BLaER1 (cell line): ENCODE measurements at regions not wholly inside any gene's neighbourhood (a gene's known extent, or its start where the extent isn't known, plus 50 kb on each side); places are given as distances from the start of the nearest gene placed in this dataset.

ENCODE experiments used
- H3K27ac ChIP-seq: shearing (Covaris generic); formaldehyde crosslinking; 2 replicates; pipeline ENCODE4 v1.8.1; 2022
- H3K27me3 ChIP-seq: shearing (Covaris generic); formaldehyde crosslinking; 2 replicates; pipeline ENCODE4 v1.8.1; 2022
- H3K36me3 ChIP-seq: shearing (Covaris generic); formaldehyde crosslinking; 2 replicates; pipeline ENCODE4 v1.8.1; 2022
- H3K4me1 ChIP-seq: shearing (Covaris generic); formaldehyde crosslinking; 2 replicates; pipeline ENCODE4 v1.8.1; 2022
- H3K4me2 ChIP-seq: shearing (Covaris generic); formaldehyde crosslinking; 2 replicates; pipeline ENCODE4 v1.8.1; 2022
- H3K4me3 ChIP-seq: shearing (Covaris generic); formaldehyde crosslinking; 2 replicates; pipeline ENCODE4 v1.8.1; 2022
- H3K9ac ChIP-seq: shearing (Covaris generic); formaldehyde crosslinking; 2 replicates; pipeline ENCODE4 v1.8.1; 2022
- H3K9me3 ChIP-seq: shearing (Covaris generic); formaldehyde crosslinking; 2 replicates; pipeline ENCODE4 v1.8.1; 2022
- H4K20me1 ChIP-seq: shearing (Covaris generic); formaldehyde crosslinking; 2 replicates; pipeline ENCODE4 v1.8.1; 2022
- Cebpa-rat ChIP-seq: shearing (Covaris generic); IDR thresholded peaks from 2 replicates; pipeline ENCODE4 v1.8.1; 2022

DNA sequence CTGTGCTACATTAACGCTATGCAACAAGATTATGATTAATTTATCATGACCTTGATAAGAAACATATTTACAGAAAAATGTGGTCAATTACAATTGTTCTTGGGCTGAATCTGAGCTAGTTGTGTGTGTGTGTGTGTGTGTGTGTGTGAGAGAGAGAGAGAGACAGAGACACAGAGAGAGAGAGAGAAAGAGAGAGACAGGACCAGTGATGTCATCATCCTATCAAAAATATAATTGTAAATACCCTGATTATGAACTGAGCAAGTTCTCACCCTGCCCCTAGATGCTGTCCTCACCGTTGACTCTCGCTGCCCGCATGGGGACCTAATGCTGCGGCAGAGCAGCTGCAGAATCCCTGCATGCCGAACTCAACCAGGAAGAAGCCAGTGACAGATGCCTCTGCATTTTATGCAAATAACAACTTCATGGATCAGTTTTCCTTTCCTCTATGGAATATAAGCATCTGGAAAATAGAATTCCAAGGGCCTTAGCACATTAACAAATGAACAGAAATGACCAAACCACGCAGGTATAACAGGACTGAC, 512.5 kb downstream of the PLCL1 start:
- no peaks in the 10 kb centered on the region for H3K27me3 ChIP-seq
- H4K20me1 ChIP-seq, result no peaks in the 10 kb centered on the region
- no peak for TF ChIP-seq Cebpa-rat
- H3K4me3 ChIP-seq, result no peak overlapping the region
- peaks cover 26% of the 10 kb centered on the region for H3K4me1 ChIP-seq
- peaks cover 3% of the 10 kb centered on the region; the same call in 1 of the 2 replicates for H3K9me3 ChIP-seq
- no peak overlapping the region for H3K9ac ChIP-seq
- H3K36me3 ChIP-seq, result no peaks in the 10 kb centered on the region
- H3K27ac ChIP-seq, result no peak overlapping the region
- peak overlapping the region; percentile 50; the same call in 1 of the 2 replicates for H3K4me2 ChIP-seq

DNA sequence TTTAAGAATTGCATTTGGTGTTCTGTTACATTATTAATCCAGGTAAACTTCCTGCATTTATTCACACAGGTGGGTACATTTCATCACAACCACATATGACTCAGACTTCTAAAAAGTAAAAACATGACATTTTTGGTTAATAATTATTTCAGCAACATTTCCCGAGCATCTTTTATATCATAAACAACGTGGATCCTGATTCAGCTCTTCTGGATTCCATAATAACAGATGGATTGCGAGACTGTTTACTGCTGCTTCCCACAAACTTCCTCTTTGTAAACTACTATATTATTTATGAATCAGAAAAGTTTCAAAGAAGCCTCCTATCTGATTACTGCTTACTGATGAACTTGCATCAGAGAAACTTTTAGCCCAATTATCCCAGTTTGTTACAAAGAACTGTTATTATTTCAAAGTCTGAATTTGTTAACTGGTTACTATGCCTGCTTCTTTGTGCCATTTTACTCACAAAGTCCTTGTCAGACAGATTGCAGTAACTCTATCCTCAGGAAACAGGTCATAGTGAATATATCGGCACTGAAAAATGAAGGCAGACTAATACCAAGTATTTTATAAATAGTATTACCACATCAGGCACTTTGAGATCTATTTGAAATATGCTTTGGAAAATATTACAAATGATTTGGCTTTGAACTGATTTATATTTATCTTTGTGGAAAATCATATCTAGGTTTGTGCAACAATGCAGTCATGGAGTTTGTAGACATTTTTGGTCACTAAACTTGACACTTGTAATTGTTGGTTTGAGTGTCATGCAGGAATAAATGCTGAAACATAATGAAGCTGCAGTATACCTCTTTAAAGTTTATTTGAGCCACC, 511.6 kb downstream of the PLCL1 start:
- Histone ChIP-seq H3K4me3 (no peak overlapping the region), H3K4me1 (peaks cover 26% of the 10 kb centered on the region), H3K4me2 (peak overlapping the region; percentile 50), H3K36me3 (no peaks in the 10 kb centered on the region), H3K27me3 (no peaks in the 10 kb centered on the region), H3K27ac (no peak overlapping the region), H3K9me3 (no peaks in the 10 kb centered on the region), H4K20me1 (no peaks in the 10 kb centered on the region), H3K9ac (no peak overlapping the region)
- no peak for TF ChIP-seq Cebpa-rat

DNA sequence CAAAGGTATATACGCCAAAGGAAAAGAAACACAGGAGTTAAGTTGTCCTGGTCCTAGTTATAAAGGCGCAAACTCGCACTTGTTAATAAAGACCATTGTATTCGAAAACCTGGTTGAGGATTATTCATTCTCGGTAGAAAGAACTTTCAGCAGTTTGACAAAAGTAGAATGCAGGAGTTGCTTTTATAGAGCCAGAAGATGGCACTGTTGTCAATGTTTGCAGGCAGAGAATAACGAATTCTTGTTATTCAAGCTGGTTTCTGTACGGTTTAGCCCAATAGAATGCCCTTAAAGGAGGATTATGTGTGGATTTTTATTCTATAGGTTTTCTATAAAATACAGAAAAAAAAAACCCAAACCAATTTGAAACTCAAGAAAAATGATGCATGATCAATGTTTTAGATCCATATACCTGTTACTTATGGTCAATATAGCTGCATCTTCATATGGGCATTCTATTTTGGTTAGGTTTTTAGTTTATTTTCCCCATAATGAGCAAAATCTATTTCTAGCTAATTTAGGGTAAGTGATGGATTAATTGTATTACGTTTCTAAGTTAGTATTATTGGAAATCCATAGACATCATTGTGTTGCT, 510.3 kb downstream of the PLCL1 start:
- Histone ChIP-seq H3K4me2 (peak overlapping the region; percentile 10; the same call in 1 of the 2 replicates), H3K27me3 (no peaks in the 10 kb centered on the region)
- TF ChIP-seq Cebpa-rat, result no peak

DNA sequence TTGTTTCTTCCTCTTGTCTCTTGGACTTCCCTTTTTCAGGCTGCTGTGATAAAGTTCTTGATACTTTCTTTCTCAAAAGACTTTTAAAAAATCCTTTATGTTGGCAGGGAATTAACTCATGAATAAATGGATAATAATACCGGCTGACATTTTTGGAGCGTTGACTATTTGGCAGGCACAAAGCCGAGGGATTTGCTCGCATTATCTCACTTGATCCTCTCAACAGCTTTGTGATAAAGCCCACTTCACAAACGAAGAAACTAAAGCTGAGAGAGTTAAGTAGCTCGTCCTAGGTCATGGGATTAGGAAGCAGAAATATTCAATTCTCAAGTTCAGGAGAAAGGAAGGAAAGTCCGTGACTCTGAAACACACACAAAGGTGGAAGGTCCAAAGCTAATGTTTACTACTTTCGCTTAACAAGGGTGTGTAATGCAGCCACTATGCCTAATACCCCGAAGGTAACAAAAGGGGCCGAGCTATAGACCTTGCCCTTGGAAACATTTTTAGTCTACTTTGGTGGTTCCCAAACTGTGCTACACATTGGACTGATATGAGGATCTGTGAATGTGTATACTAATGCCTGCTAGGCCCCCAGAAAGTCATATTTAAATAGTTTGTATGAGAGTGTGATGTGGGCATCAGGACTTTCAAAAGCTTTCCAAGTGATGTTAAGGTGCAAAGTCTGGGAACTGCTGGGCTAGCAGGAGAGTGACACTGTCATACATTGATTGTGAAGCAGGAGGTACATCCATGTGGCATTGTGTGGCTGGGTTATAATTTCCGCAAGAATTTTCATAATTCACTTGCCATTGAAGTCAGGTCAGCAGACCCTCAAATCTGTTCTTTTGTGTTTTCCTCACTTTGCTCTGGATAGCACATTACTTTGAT, 508.4 kb downstream of the PLCL1 start:
- H3K9ac ChIP-seq, result no peak overlapping the region
- no peaks in the 10 kb centered on the region for H3K27me3 ChIP-seq
- H3K4me2 ChIP-seq, result no peak overlapping the region
- no peak for TF ChIP-seq Cebpa-rat
- H3K27ac ChIP-seq, result no peak overlapping the region
- no peaks in the 10 kb centered on the region for H3K9me3 ChIP-seq
- H3K4me1 ChIP-seq, result peaks cover 26% of the 10 kb centered on the region
- no peaks in the 10 kb centered on the region for H3K36me3 ChIP-seq
- H4K20me1 ChIP-seq, result no peaks in the 10 kb centered on the region
- no peak overlapping the region for H3K4me3 ChIP-seq

More for the DNA sequence above, 510.3 kb downstream of the PLCL1 start:
- no peak overlapping the region for H3K4me3 ChIP-seq
- no peak overlapping the region for H3K27ac ChIP-seq
- no peaks in the 10 kb centered on the region for H3K36me3 ChIP-seq
- peaks cover 26% of the 10 kb centered on the region for H3K4me1 ChIP-seq
- no peaks in the 10 kb centered on the region for H4K20me1 ChIP-seq
- H3K9me3 ChIP-seq, result no peaks in the 10 kb centered on the region
- H3K9ac ChIP-seq, result no peak overlapping the region

DNA sequence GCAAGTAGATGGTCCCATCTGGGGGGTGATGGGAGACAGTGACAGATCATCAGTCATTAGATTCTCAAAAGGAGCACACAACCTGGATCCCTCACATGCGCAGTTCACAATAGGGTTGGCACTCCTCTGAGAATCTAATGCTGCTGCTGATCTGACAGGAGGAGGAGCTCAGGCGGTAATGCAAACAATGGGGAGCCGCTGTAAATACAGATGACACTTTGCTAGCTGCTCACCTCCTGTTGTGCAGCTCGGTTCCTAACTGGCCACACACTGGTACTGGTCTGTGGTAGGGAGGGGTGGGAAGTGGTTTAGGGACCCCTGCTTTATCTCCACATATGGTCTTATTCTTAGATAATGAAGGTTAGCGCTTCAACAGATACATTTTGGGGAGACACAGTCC, 506.6 kb downstream of the PLCL1 start:
- Histone ChIP-seq H3K36me3 (no peaks in the 10 kb centered on the region), H3K4me2 (no peak overlapping the region), H3K4me3 (no peak overlapping the region), H3K4me1 (peaks cover 13% of the 10 kb centered on the region), H4K20me1 (no peaks in the 10 kb centered on the region), H3K27me3 (no peaks in the 10 kb centered on the region), H3K9ac (no peak overlapping the region), H3K27ac (no peak overlapping the region), H3K9me3 (no peaks in the 10 kb centered on the region)
- no peak for TF ChIP-seq Cebpa-rat

DNA sequence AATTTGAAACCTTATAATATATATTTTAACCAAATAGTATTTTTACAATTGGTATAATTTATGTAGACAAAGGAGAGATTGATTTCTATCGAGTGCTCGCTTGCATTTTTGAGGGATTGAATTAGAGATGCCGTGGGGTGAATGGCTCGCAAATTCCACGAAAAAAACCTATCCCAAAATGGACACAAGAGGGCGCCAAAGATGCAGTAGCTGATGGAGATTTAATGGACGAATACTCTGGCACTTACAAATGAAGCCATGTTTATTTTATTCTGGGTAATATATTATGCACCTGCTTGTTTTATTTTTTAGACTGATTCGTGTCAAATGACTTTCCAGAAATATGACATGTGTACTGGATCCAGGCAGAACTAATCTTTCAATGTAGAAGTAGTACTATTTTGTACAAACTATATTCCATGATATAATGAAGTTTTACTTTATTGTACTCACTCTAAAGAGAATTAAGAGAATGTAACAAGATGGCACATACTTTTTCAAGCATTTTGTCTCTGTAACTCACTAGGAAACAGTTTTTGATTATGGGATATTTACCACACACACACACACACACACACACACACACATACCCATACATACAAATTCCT, 505.4 kb downstream of the PLCL1 start:
- Histone ChIP-seq H3K4me3 (no peak overlapping the region), H3K4me1 (peaks cover under 1% of the 10 kb centered on the region), H3K27me3 (no peaks in the 10 kb centered on the region), H3K4me2 (no peak overlapping the region), H4K20me1 (no peaks in the 10 kb centered on the region), H3K9me3 (no peaks in the 10 kb centered on the region), H3K9ac (no peak overlapping the region), H3K27ac (no peak overlapping the region), H3K36me3 (no peaks in the 10 kb centered on the region)
- TF ChIP-seq Cebpa-rat, result no peak

DNA sequence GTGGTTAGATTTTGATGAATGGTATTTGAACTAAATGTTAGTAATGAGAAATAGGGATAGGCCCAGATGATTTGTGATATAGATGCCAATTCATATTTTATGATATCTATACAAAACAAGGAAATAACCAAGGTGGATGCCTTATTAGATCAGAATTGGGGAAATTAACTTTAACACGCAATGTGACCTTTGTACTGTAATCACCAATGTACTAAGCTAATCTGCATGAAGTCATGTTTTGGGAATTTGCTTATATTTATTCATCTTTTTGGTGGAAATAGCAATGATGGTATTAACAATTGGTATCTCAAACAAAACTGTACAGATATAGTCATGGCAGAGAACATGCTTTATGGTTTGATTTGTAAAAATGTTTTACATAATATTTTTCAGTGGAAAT, 504.7 kb downstream of the PLCL1 start:
- Histone ChIP-seq H3K27me3 (no peaks in the 10 kb centered on the region), H3K4me2 (no peak overlapping the region), H3K36me3 (no peaks in the 10 kb centered on the region), H3K4me3 (no peak overlapping the region), H3K4me1 (no peaks in the 10 kb centered on the region), H3K27ac (no peak overlapping the region), H3K9me3 (no peaks in the 10 kb centered on the region), H3K9ac (no peak overlapping the region), H4K20me1 (no peaks in the 10 kb centered on the region)
- TF ChIP-seq Cebpa-rat, result no peak

DNA sequence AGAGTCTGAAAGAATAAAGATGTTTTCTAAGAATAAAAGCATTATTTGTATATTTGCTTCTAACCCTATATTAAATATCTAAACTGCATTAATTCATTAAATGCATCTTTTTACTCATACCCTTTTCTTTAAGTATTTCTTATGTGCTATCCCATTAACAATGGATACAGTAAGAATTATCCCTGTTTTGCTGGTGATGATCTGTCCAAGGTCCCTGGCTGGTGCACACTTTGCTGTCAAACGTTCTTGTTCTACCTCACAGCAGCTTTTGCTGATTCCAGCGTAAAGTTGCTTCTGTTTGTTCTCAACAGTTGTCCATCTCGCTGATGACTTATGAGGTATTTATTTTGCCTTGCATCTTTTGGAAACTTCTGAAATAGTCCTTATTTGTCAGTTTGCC, 504.0 kb downstream of the PLCL1 start:
- H3K4me3 ChIP-seq, result no peak overlapping the region
- H3K9ac ChIP-seq, result no peak overlapping the region
- H4K20me1 ChIP-seq, result no peaks in the 10 kb centered on the region
- no peaks in the 10 kb centered on the region for H3K27me3 ChIP-seq
- no peaks in the 10 kb centered on the region for H3K9me3 ChIP-seq
- H3K4me1 ChIP-seq, result no peaks in the 10 kb centered on the region
- no peak overlapping the region for H3K4me2 ChIP-seq
- no peak for TF ChIP-seq Cebpa-rat
- H3K27ac ChIP-seq, result no peak overlapping the region
- H3K36me3 ChIP-seq, result no peaks in the 10 kb centered on the region

DNA sequence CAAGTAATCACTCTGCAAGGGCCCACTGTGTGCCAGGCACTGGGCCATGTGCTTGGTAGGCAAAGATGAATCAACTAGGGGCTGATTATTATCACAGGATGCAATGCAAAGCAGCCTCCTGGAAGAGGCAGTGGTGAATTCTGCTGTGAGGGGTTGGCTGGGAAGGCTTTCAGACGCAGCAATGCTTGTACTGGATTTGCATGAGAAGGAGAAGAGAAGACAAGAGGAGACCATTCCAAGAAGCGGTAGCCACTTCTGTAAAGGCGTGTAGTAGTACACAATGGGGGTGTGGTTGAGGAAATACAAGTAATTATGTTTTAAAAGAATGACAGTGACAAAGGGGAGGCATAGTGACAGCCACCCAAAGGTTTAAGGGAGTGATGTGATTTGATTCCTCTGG, 502.7 kb downstream of the PLCL1 start:
- Histone ChIP-seq H3K9ac (no peak overlapping the region), H4K20me1 (no peaks in the 10 kb centered on the region), H3K9me3 (no peaks in the 10 kb centered on the region), H3K4me1 (no peaks in the 10 kb centered on the region), H3K4me2 (no peak overlapping the region), H3K4me3 (no peak overlapping the region), H3K36me3 (no peaks in the 10 kb centered on the region), H3K27me3 (no peaks in the 10 kb centered on the region), H3K27ac (no peak overlapping the region)
- TF ChIP-seq Cebpa-rat, result no peak
